ENCODE measurements at regions not wholly inside any gene's neighbourhood (a gene's known extent, or its start where the extent isn't known, plus 50 kb on each side); places are given as distances from the start of the nearest gene placed in this dataset.

DNA sequence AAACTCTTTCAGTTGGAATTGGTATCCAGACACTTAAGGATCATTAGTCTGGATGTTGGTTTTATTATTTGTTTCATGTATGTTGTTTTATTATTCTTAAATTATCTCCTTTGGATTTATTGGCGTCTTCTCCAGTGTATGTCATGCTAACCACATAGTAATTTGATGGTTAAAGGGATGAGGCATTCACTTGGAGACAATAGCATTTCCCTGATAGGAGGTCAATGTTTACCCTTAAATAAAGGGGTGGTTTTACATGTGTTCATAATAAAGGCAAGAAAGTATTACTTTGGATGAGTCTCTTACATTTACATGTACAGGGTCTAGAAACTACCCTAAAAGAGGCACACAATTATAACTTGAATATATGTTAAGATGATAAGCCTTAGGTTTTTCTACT is 51.2 kb upstream of the RNF144B start:
- no peak for DNase-seq (ENCODE audit: low spot score)

DNA sequence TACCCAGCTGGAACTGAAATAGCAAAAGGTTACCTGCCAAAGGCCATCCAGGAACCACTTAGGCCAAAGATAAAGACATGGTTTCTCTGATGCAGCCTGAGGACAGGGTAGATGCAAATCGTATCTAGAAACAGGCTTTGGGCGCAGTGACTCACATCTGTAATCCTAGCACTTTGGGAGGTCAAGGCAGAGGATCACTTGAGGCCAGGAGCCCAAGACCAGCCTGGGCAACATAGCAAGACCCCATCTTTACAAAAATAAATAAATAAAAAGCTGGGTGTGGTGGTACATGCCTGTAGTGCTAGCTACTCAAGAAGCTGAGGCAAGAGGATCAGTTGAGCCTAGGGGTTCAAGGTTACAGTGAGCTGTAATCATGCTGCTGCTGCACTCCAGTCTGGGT is 52.9 kb upstream of the RNF144B start:
- no peak for DNase-seq (ENCODE audit: low spot score)

DNA sequence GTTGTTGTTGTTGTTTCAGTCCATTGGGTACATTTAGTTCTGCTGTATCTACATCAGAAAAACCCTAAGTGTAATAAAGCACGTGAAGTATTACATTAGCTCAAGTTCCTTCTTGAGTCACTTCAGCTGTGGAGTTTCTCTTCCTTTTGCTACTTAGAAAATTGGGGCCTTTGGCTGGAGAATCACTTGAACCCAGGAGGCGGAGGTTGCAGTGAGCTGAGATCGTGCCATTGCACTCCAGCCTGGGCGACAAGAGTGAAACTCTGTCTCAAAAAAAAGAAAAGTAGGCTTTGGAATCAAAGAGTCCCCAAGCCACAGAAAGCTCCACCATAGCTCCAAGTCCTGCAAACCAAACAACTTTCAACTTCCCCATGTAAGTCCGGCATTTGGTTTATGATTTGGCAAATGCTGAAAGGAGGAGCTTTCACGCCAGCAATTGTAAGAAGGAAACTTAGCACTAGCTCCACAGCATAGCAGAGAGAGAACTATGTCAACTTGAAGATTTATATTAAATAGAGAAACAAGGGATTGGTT is 56.5 kb upstream of the RNF144B start:
- no peak for DNase-seq (ENCODE audit: low spot score)

DNA sequence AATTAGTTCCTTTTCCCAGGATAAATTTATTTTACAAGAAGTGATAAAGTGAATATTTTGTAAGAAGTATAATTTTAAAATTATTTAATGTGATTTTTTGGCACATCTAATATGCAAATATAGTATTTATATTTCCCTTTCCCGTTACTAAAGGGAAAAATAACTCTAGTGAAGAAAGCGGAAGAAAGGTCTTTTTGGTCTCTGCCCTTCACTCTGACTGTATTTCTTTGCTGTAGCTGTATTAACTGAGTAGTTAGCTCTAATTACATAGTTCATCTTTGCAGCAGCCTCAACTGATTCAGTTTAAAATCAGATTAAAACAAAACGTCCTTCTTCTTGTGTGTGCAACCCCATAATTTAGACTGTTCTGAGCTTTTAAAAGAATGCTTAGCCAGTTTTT is 57.4 kb upstream of the RNF144B start:
- no peak for DNase-seq (ENCODE audit: low spot score)

DNA sequence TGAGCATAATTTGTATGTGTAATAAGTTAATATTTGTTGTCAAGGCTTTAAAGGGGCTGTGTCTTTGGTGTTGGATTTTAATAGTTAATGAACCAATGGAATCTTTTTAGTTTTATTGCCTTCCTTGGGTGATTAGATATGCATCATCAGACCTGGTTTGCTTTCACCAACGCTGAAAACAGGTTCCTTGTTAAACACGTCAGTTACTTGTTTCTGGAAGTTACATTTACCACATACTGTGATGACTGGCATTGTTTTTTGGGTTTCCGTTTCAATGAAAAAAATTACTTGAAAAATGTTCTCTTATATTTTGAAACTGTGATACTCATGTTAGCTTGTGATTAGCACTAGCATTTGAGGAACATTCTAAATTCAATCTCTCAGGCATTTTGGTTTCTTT is 58.6 kb upstream of the RNF144B start:
- DNase-seq (ENCODE audit: low spot score) = no peak

DNA sequence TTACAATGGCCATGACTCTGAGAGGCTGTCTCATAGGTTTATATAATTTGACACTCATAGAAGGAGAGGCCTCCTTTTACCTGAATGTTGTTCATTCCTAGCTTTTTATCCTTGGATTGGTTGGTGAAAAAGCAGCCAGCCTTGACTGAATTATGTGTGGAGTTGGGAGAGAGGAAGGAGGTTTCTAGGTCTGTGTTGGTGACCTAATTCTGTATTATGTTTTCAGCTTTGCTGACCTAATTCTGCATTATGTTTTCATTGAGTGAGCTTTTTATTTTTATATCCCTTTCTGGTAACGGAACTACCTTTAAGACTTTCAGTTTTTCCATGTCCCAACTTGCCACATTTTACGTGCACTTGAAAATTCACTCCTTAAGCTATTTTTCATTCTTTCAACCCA is 59.1 kb upstream of the RNF144B start:
- DNase-seq (ENCODE audit: low spot score) = no peak

DNA sequence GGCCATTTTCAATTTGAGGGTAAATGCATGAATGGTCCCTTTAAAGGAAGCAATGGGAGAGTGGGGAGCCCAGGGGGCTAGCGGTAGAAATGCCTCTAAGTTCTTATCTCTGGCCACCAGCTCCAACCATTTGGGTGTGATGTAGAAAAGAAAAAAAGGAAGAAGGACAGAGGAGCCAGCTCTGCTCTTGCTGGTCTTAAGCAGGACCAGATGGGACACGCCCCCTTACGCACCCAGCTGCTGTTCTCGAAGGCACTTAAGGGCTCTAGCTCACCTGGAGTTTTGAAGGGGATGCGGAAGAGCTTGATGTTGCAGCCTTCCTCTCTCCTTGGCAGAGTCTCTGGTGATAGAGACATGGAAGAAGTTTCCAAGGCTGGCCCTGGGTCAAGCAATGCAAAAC is 59.5 kb upstream of the RNF144B start:
- DNase-seq (ENCODE audit: low spot score) = no peak

DNA sequence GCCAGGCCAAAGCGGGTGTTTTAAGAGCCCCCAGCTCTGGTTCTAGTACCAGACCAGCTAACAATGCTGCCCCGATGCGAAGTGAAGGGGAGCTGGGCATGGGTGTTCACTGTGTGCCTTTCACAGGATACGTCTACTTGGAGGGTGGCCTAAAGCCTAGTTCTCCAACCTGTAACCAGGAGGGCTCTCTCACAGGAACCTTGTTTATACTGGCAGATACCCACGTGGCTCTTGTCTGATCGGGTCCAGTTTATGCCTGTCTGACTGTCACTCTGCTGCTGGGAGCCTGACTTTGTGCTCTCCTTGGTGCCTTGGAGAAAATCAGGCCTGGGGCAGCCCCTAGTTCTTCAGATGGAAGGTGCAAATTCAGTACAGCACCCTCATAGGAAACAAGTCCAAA is 60.2 kb upstream of the RNF144B start:
- no peak for DNase-seq (ENCODE audit: low spot score)

DNA sequence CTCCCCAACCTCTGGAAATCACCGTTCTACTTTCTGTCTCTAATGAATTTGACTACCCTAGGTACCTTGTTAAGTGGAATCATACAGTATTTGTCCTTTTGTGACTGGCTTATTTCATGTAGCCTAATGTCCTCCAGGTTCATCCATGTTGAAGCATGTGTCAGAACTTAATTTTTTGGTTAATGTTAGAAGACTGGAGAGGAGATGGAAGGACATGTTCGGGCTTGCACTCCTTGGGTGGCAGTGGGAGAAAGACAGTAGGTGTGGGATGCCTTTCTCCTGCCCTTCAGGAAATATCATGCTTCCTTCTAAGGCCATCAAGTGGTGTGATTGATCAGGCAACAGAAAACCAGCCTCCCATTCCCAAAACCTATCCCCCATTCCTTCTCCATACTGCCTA is 61.1 kb upstream of the RNF144B start:
- no peak for DNase-seq (ENCODE audit: low spot score)

DNA sequence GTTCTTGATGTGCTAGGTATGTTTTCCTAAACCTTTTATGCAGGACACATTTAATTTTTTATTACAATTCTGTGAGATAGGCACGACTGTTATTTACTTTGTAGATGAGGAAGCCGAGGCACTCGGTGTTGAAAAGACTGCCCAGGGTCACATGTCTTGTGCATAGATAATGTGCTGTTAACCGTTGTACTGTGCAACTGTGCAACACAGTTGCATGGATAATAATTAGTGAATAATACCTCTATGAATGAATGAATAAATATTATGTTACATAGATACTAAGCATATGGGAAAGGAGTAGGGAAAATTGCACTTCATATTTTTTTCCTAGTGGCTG is 60.3 kb upstream of the DEK start:
- DNase-seq (ENCODE audit: low spot score) = no peak

DNA sequence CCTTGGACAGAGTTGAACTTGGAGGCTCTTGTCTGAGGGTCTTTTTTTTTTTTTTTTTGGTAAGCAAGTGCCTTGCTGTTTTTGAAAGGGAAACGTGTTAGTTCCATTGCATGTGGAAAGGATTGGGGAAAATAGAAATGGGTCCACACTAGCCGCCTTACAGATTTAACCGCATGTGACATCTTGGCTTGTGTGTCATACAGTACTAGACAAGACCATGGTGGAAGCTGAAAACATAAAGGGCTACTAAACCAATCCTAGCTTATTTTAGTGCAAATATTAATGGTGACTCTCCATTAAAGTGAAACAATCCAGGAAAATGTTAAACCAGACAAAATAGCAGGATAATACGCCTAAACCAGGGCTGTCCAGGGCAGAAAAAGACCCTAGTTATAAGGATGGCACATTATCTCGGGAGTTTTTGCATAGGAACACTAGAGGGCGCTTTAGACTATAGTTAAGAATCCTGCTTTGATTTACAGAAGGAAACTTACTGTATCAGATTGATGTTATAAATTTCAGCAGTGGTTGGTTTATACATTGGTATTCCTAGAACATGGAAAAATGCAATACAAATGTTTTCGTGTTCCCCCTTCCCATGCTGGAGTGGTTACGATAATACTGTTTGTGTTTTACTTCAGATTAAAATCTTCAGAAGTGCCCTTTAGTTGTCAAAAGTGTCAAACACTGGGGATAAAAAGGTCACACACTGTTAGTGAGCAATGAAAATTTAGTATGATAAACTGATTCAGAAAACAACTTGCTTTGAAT is 59.8 kb upstream of the DEK start:
- peak; percentile 48 for DNase-seq (ENCODE audit: low spot score)

DNA sequence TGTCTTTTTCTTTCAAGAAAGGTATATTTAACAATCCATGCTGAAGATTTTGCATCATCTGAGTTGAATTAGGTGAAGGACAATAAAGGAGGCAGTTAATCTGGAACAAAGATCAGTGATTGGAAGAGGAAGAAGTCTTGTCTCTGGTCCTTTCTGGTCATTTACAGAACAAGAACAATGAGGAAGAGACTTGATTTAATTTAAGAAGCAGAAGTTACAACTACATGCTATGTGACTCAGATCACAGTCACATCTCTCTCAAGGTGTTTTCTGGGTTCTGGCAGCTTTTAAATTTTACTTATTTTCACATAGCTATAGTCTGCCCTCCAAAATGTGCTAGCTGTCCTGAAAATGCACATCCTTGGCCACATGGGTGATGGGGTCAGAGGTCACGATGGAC is 53.5 kb upstream of the DEK start:
- no peak for DNase-seq (ENCODE audit: low spot score)

DNA sequence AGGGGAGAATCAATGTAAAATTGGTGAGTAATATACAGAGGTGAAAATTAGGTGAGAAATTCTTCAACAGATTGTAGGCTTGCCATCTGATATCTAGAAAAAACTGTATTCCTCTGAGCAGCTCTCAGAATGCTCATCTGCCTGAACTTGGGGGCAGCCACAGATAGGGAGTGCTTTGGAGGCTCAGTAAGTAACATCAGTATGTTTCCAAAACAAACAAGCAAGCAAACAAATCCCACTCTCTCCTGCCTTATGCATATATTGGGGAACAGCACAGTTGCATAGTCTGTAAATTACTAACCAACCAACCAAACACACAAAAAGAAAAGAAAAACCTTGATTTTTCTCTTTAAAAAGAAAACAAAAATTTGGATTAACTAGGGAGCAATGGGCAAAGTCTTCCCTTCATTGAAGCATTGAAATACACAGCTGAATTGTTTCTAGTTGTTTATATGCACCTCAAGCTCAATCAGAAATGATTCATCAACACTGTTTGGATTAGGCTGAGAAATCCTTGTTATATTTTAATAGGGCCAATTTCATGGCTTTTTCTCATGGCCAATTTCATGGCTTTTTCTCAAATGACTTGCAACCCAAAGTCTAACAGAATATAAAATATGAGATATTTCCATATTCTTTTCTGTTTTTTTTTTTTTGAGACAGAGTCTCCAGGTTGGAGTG is 50.1 kb upstream of the DEK start:
- no peak for DNase-seq (ENCODE audit: low spot score)

Data from umbilical cord (tissue), 1 donor.